ENCODE measurements at regions not wholly inside any gene's neighbourhood (a gene's known extent, or its start where the extent isn't known, plus 50 kb on each side); places are given as distances from the start of the nearest gene placed in this dataset.

DNA sequence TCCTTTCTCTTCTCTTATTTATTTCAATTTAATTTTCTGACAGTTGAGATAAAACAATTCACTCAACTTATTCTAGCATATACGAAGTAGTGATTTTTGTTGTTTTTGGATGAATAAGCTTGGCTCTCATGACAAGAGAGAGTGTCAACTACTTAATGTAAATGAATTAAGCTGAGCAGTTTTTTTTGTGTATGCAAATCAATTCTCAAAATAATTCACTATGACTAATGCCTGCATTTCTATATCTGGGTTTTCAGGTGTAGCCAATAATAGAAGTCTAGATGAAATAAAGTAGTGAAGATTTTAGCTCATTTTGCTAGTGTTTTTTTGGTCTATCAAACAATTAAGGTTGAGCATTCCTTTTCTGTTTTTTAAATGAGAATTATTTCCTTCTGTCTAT lies 1354.0 kb downstream of the CDH8 start:
- Histone ChIP-seq H3K27me3 (replicated peaks; ENCODE audit: insufficient read depth) (no peaks in the 10 kb centered on the region), H3K4me1 (replicated peaks) (no peaks in the 10 kb centered on the region), H3K4me3 (no peak overlapping the region), H3K36me3 (no peaks in the 10 kb centered on the region), H3K9me3 (no peaks in the 10 kb centered on the region), H3K27ac (no peak overlapping the region)
- intact Hi-C loops (cut with DNase I), result no loop called here
- no peak for DNase-seq (ENCODE audit: low spot score)
- 63% methylated on average over 1 of the region's 1 CpG for WGBS
- TF ChIP-seq POLR2A (IDR thresholded peaks at IDR 0.05) (no peak), POLR2AphosphoS5 (IDR thresholded peaks at IDR 0.05) (no peak)
- TF ChIP-seq, protein P1, sequence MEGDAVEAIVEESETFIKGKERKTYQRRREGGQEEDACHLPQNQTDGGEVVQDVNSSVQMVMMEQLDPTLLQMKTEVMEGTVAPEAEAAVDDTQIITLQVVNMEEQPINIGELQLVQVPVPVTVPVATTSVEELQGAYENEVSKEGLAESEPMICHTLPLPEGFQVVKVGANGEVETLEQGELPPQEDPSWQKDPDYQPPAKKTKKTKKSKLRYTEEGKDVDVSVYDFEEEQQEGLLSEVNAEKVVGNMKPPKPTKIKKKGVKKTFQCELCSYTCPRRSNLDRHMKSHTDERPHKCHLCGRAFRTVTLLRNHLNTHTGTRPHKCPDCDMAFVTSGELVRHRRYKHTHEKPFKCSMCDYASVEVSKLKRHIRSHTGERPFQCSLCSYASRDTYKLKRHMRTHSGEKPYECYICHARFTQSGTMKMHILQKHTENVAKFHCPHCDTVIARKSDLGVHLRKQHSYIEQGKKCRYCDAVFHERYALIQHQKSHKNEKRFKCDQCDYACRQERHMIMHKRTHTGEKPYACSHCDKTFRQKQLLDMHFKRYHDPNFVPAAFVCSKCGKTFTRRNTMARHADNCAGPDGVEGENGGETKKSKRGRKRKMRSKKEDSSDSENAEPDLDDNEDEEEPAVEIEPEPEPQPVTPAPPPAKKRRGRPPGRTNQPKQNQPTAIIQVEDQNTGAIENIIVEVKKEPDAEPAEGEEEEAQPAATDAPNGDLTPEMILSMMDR (IDR thresholded peaks at IDR 0.05), result no peak

DNA sequence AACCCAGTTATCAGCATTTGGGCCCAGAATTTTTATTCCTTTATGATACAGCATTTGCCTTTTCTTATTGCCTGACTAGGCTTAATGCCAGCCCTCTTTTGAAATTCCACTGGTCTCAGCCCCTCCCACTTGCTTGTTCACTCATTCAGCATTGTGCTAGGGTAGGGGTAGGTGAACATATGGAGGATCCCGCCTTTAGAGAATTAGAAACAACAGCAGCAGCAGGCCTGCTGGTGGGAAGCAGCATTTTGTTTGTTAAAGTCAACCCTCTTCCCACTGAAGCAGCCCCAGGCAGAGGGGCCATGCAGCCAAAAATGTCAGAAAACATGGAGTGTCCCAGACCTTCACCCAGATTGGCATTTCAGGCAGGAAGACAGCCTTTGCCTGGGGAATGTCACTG lies 1355.2 kb downstream of the CDH8 start:
- 68% methylated on average over 1 of the region's 1 CpG for WGBS

DNA sequence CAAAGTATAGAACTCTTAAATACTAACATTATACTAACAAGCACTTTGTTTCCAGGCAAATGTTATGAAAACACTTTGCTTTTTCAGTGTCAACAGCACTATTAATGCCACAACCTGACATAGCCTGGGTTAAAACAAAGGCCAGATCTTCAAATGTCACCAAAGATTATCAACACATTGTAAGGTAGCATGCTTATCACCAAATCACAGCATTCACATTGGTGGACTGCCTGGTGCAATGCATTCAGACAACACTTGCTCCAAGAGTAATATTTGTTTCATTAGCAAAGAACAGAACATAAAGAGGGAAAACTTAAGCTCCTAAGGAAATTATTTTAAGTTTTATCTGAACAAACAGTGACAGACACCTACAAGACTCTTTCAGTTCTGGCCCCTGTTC lies 1361.2 kb downstream of the CDH8 start:
- H3K9me3 ChIP-seq, result no peaks in the 10 kb centered on the region
- no peaks in the 10 kb centered on the region for H3K4me1 ChIP-seq (replicated peaks)
- TF ChIP-seq POLR2AphosphoS5 (IDR thresholded peaks at IDR 0.05) (no peak), POLR2A (IDR thresholded peaks at IDR 0.05) (no peak)
- TF ChIP-seq, protein P1 (IDR thresholded peaks at IDR 0.05), result no peak
- no peak for DNase-seq (ENCODE audit: low spot score)
- H3K4me3 ChIP-seq, result no peak overlapping the region
- no peaks in the 10 kb centered on the region for H3K36me3 ChIP-seq
- H3K27ac ChIP-seq, result no peak overlapping the region
- intact Hi-C loops (cut with DNase I), result no loop called here
- H3K27me3 ChIP-seq (replicated peaks; ENCODE audit: insufficient read depth), result no peaks in the 10 kb centered on the region

More for the DNA sequence above, 1355.2 kb downstream of the CDH8 start:
- no peak overlapping the region for H3K27ac ChIP-seq
- intact Hi-C loops (cut with DNase I), result no loop called here
- H3K9me3 ChIP-seq, result no peaks in the 10 kb centered on the region
- no peak for DNase-seq (ENCODE audit: low spot score)
- H3K36me3 ChIP-seq, result no peaks in the 10 kb centered on the region
- TF ChIP-seq POLR2AphosphoS5 (IDR thresholded peaks at IDR 0.05), result no peak
- TF ChIP-seq, protein P1 (IDR thresholded peaks at IDR 0.05), result no peak
- TF ChIP-seq POLR2A (IDR thresholded peaks at IDR 0.05), result no peak
- no peaks in the 10 kb centered on the region for H3K4me1 ChIP-seq (replicated peaks)
- H3K27me3 ChIP-seq (replicated peaks; ENCODE audit: insufficient read depth), result no peaks in the 10 kb centered on the region
- H3K4me3 ChIP-seq, result no peak overlapping the region

DNA sequence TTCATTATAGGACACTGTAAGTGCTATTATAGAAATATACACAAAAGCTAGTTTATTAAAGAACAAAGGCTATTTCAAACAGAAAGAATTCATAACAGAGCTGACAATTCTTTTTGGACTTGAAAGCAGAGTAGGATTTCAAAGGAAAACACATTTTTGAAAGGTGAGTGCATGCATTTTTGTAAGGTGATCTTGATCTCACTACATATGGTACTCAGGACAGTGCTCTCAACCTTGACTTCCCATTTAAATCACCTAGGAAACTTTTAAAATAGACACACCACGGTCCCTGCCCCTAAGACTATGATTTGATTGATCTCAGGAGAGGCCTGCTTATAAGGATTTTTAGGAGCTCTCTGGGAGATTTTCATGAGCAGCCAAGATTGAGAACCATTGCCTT lies 1362.0 kb downstream of the CDH8 start:
- H3K36me3 ChIP-seq, result no peaks in the 10 kb centered on the region
- TF ChIP-seq POLR2AphosphoS5 (IDR thresholded peaks at IDR 0.05) (no peak), POLR2A (IDR thresholded peaks at IDR 0.05) (no peak)
- TF ChIP-seq, protein P1 (IDR thresholded peaks at IDR 0.05), result no peak
- no peak overlapping the region for H3K4me3 ChIP-seq
- intact Hi-C loops (cut with DNase I), result no loop called here
- H3K4me1 ChIP-seq (replicated peaks), result no peaks in the 10 kb centered on the region
- DNase-seq (ENCODE audit: low spot score), result no peak
- no peaks in the 10 kb centered on the region for H3K27me3 ChIP-seq (replicated peaks; ENCODE audit: insufficient read depth)
- 26% methylated on average over 1 of the region's 1 CpG for WGBS
- H3K27ac ChIP-seq, result no peak overlapping the region
- H3K9me3 ChIP-seq, result no peaks in the 10 kb centered on the region

DNA sequence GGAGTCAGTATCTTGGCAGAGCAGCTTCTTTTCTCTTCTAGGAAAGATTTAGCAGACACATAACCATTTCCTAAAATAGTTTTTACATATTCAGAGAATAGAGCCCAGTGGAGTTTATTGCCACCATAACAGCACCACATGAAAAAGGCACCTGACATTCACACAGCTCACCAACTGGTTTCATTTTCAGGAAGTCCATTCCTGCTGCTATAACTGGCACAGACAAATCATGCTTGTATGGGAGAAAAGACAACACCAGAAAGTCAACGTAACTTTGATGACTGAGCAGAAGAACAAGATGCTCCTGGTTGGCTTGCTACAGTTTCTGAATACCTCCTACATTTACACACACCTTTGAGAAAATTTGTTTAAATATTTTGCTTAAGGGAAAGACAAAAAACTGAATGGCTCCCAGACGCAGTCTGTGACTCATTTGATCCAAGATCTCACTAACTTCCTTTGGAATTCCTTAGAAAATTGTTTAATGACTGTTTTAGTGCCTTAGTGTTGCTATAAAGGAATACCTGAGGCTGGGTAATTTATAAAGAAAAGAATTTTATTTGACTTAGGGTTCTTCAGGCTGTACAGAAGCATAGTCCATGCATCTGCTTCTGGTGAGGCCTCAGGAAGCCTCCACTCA lies 1380.6 kb downstream of the CDH8 start:
- 47% methylated on average over 2 of the region's 2 CpGs for WGBS
- Histone ChIP-seq H3K9me3 (no peaks in the 10 kb centered on the region), H3K4me3 (no peak overlapping the region), H3K36me3 (no peaks in the 10 kb centered on the region), H3K27ac (no peak overlapping the region), H3K27me3 (replicated peaks; ENCODE audit: insufficient read depth) (no peaks in the 10 kb centered on the region), H3K4me1 (replicated peaks) (no peaks in the 10 kb centered on the region)
- no peak for TF ChIP-seq POLR2A (IDR thresholded peaks at IDR 0.05)
- no peak for TF ChIP-seq POLR2AphosphoS5 (IDR thresholded peaks at IDR 0.05)
- TF ChIP-seq, protein P1 (IDR thresholded peaks at IDR 0.05), result no peak
- no peak for DNase-seq (ENCODE audit: low spot score)
- intact Hi-C loops (cut with DNase I), result no loop called here

Measured in prostate gland (tissue), 2 donors.